CD14-positive monocyte (primary cell): ENCODE measurements at regions not wholly inside any gene's neighbourhood (a gene's known extent, or its start where the extent isn't known, plus 50 kb on each side); places are given as distances from the start of the nearest gene placed in this dataset.

ENCODE experiments used
- DNase-seq, 3 donors: peaks; one replicate each; pipeline ENCODE4 v3.0.0-alpha.2; 2011 to 2022
- H2AFZ ChIP-seq: 2 replicates; pipeline ENCODE4 v1.6.0; 2012; ENCODE audit warnings: mild to moderate bottlenecking, low read depth, low read length, inconsistent platforms; ENCODE audit not compliant: insufficient read depth, poor library complexity, severe bottlenecking
- H3K27ac ChIP-seq, 2 donors: 1 replicate in 1 of 2; 2 replicates in 1 of 2; pipeline ENCODE4 v1.5.1; 2012 to 2013; ENCODE audit warnings: low read length in 2 of 2, control low read depth in 1 of 2, inconsistent platforms in 1 of 2, low read depth in 1 of 2, mild to moderate bottlenecking in 1 of 2
- H3K27me3 ChIP-seq, 2 donors: one replicate each; pipeline versions ENCODE4 v1.6.0 to v1.6.1; 2011 to 2013; ENCODE audit warnings: low read length in 2 of 2; ENCODE audit not compliant: control insufficient read depth in 2 of 2, insufficient read depth in 2 of 2
- H3K36me3 ChIP-seq, 2 donors: replicated peaks in 1 of 2; 1 replicate in 1 of 2; 2 replicates in 1 of 2; pipeline versions ENCODE4 v1.5.1 to v1.6.1; 2012 to 2013; ENCODE audit warnings: low read length in 2 of 2, control low read depth in 1 of 2, inconsistent platforms in 1 of 2, mild to moderate bottlenecking in 1 of 2; ENCODE audit not compliant: insufficient read depth in 2 of 2, control insufficient read depth in 1 of 2
- H3K4me1 ChIP-seq, 2 donors: 1 replicate in 1 of 2; 2 replicates in 1 of 2; pipeline versions ENCODE4 v1.5.1 to v1.6.1; 2012 to 2013; ENCODE audit warnings: low read length in 2 of 2, control low read depth in 1 of 2, inconsistent platforms in 1 of 2, mild to moderate bottlenecking in 1 of 2, moderate library complexity in 1 of 2; ENCODE audit not compliant: insufficient read depth in 2 of 2, control insufficient read depth in 1 of 2
- H3K4me2 ChIP-seq: replicated peaks from 2 replicates; pipeline ENCODE3; 2012; ENCODE audit warnings: low read length, moderate library complexity, mild to moderate bottlenecking; ENCODE audit not compliant: poor library complexity, severe bottlenecking; ENCODE audit errors: extremely low read depth
- H3K4me3 ChIP-seq, 3 experiments: fragments of 200-600 bp in 1 of 3; sonication (generic) in 1 of 3; replicated peaks in 1 of 3; 1 replicate in 2 of 3; 2 replicates in 1 of 3; pipeline ENCODE4 v1.5.1; 2011 to 2013; ENCODE audit warnings: low read length in 3 of 3, mild to moderate bottlenecking in 3 of 3, control low read depth in 2 of 3, low read depth in 2 of 3, inconsistent platforms in 1 of 3, moderate library complexity in 1 of 3
- H3K79me2 ChIP-seq: 2 replicates; pipeline ENCODE4 v1.6.0; 2012; ENCODE audit warnings: mild to moderate bottlenecking, control low read depth, inconsistent platforms, low read length, moderate library complexity; ENCODE audit not compliant: insufficient read depth
- H3K9ac ChIP-seq: 2 replicates; pipeline ENCODE4 v1.6.0; 2017; ENCODE audit warnings: low read length, mild to moderate bottlenecking; ENCODE audit not compliant: insufficient read depth, poor library complexity, severe bottlenecking
- H3K9me3 ChIP-seq, 2 donors: replicated peaks in 1 of 2; 1 replicate in 1 of 2; 2 replicates in 1 of 2; pipeline versions ENCODE4 v1.5.1 to v1.6.1; 2012 to 2013; ENCODE audit warnings: low read length in 2 of 2, control low read depth in 1 of 2; ENCODE audit not compliant: control insufficient read depth in 1 of 2, insufficient read depth in 1 of 2
- H4K20me1 ChIP-seq: 2 replicates; pipeline ENCODE4 v1.6.0; 2012; ENCODE audit warnings: mild to moderate bottlenecking, low read length, control low read depth, moderate library complexity; ENCODE audit not compliant: insufficient read depth
- H3K27ac Mint-ChIP-seq, 7 donors: one replicate each; pipeline ENCODE4 v1.8.0; 2020; ENCODE audit warnings: mild to moderate bottlenecking in 7 of 7, mixed read lengths in 7 of 7, moderate library complexity in 6 of 7, inconsistent platforms in 2 of 7
- H3K27me3 Mint-ChIP-seq, 3 donors: one replicate each; pipeline ENCODE4 v1.8.0; 2021 to 2022; ENCODE audit warnings: low read depth in 3 of 3, mild to moderate bottlenecking in 3 of 3, mixed read lengths in 3 of 3, moderate library complexity in 3 of 3, inconsistent platforms in 1 of 3
- H3K36me3 Mint-ChIP-seq, 2 donors: one replicate each; pipeline ENCODE4 v1.8.0; 2020; ENCODE audit warnings: mixed read lengths in 2 of 2, inconsistent platforms in 1 of 2, mild to moderate bottlenecking in 1 of 2
- H3K4me1 Mint-ChIP-seq: one replicate; pipeline ENCODE4 v1.8.0; 2020; ENCODE audit warnings: mild to moderate bottlenecking, mixed read lengths
- H3K4me3 Mint-ChIP-seq, 2 donors: one replicate each; pipeline ENCODE4 v1.8.0; 2020; ENCODE audit warnings: mild to moderate bottlenecking in 2 of 2, mixed read lengths in 2 of 2, moderate library complexity in 1 of 2
- H3K9me3 Mint-ChIP-seq, 7 donors: one replicate each; pipeline ENCODE4 v1.8.0; 2020 to 2022; ENCODE audit warnings: mixed read lengths in 7 of 7, mild to moderate bottlenecking in 6 of 7, moderate library complexity in 6 of 7, inconsistent platforms in 2 of 7
- CTCF ChIP-seq: fragments of 200-600 bp; IDR thresholded peaks from one replicate; pipeline ENCODE4 v1.8.0; 2022; ENCODE audit warnings: antibody characterized with exemption, mild to moderate bottlenecking
- WGBS: methylation state at CpG from one replicate; pipeline ENCODE4 v1.1.5; 2013; ENCODE audit warnings: missing lambda C conversion rate; ENCODE audit not compliant: insufficient coverage; 5-methylcytosine and 5-hydroxymethylcytosine counted together
- intact Hi-C, 2 donors: fragments of 100-400 bp; cut with micrococcal nuclease; formaldehyde crosslinking; loops; one replicate each; pipeline versions ENCODE4 v1.15.0 to v1.15.1; 2023

- H3K36me3 Mint-ChIP-seq = no peaks in the 10 kb centered on the region
- H3K27me3 Mint-ChIP-seq = peaks cover 0 to 2% (median 0%) of the 10 kb centered on the region in 3 donors
- no peak overlapping the region for H3K27ac ChIP-seq
- peaks cover 2 to 6% (median 4%) of the 10 kb centered on the region in 7 donors for H3K9me3 Mint-ChIP-seq
- no peak for DNase-seq
- WGBS = no CpG with 5 or more reads among the region's 5 CpGs
- no peak overlapping the region for H3K27ac Mint-ChIP-seq
- H3K9me3 ChIP-seq = peaks cover 0 to 6% of the 10 kb centered on the region in 2 donors
- intact Hi-C loops = no loop called here
- H3K27me3 ChIP-seq = no peaks in the 10 kb centered on the region
- H2AFZ ChIP-seq = no peak overlapping the region
- no peak for TF ChIP-seq CTCF
- no peaks in the 10 kb centered on the region for H3K4me1 Mint-ChIP-seq
- H3K4me1 ChIP-seq = no peaks in the 10 kb centered on the region
- H3K4me2 ChIP-seq = no peak overlapping the region
- no peak overlapping the region for H3K9ac ChIP-seq
- H3K4me3 Mint-ChIP-seq = no peak overlapping the region
- no peaks in the 10 kb centered on the region for H4K20me1 ChIP-seq
- no peaks in the 10 kb centered on the region for H3K79me2 ChIP-seq
- no peaks in the 10 kb centered on the region for H3K36me3 ChIP-seq
- no peak overlapping the region for H3K4me3 ChIP-seq
Observed at GRCh38 chr15:47333734-47334133, 383.6 kb upstream of the SEMA6D start.

- no peak overlapping the region for H3K27ac Mint-ChIP-seq
- WGBS = 80% methylated on average over 1 of the region's 3 CpGs
- no peak for TF ChIP-seq CTCF
- H3K9me3 Mint-ChIP-seq = peaks cover 4 to 16% (median 6%) of the 10 kb centered on the region in 7 donors
- DNase-seq = no peak
- Histone ChIP-seq H3K27ac (no peak overlapping the region), H3K36me3 (no peaks in the 10 kb centered on the region), H3K79me2 (no peaks in the 10 kb centered on the region), H3K4me3 (no peak overlapping the region), H3K9me3 (peaks cover 5 to 6% of the 10 kb centered on the region in 2 donors), H3K4me2 (no peak overlapping the region), H3K4me1 (no peaks in the 10 kb centered on the region), H4K20me1 (no peaks in the 10 kb centered on the region), H3K9ac (no peak overlapping the region), H3K27me3 (no peaks in the 10 kb centered on the region), H2AFZ (no peak overlapping the region)
- H3K27me3 Mint-ChIP-seq = peaks cover 0 to 2% (median 0%) of the 10 kb centered on the region in 3 donors
- H3K4me1 Mint-ChIP-seq = no peaks in the 10 kb centered on the region
- H3K4me3 Mint-ChIP-seq = no peak overlapping the region
- H3K36me3 Mint-ChIP-seq = no peaks in the 10 kb centered on the region
- intact Hi-C loops = no loop called here
Observed at GRCh38 chr15:47334805-47335535, 382.3 kb upstream of the SEMA6D start.
